Tibial nerve (tissue), 4 donors: ENCODE measurements at regions not wholly inside any gene's neighbourhood (a gene's known extent, or its start where the extent isn't known, plus 50 kb on each side); places are given as distances from the start of the nearest gene placed in this dataset.

Experiments
- CTCF ChIP-seq, 5 experiments: fragments of 200-600 bp in 3 of 5; fragments of 450-650 bp in 2 of 5; sonication (generic) in 3 of 5; IDR thresholded peaks; one replicate each; pipeline ENCODE4 v1.5.1; 2016 to 2019; ENCODE audit warnings: antibody characterized with exemption in 5 of 5, mild to moderate bottlenecking in 3 of 5, moderate library complexity in 2 of 5
- EP300 ChIP-seq, 2 donors: sonication (generic); formaldehyde crosslinking; IDR thresholded peaks; one replicate each; pipeline ENCODE4 v1.6.1; 2017; ENCODE audit warnings: antibody characterized with exemption in 2 of 2, mild to moderate bottlenecking in 1 of 2
- POLR2A ChIP-seq, 2 donors: fragments of 450-650 bp; IDR thresholded peaks; one replicate each; pipeline ENCODE4 v1.6.1; 2017; ENCODE audit warnings: antibody characterized with exemption in 2 of 2, mild to moderate bottlenecking in 2 of 2, moderate library complexity in 2 of 2

GRCh38 chr1:228990906-228991569, 255.8 kb downstream of the RHOU start:
- TF ChIP-seq CTCF (IDR thresholded peaks at IDR 0.05) (no peak), EP300 (IDR thresholded peaks at IDR 0.05) (no peak), POLR2A (IDR thresholded peaks at IDR 0.05) (no peak)
